OCI-LY1 (cell line): ENCODE measurements at regions not wholly inside any gene's neighbourhood (a gene's known extent, or its start where the extent isn't known, plus 50 kb on each side); places are given as distances from the start of the nearest gene placed in this dataset.

ENCODE experiments used
- H2AFZ ChIP-seq: fragments of 200-600 bp; sonication (generic), shearing (Covaris generic); 2 replicates; pipeline ENCODE4 v1.6.0; 2014; ENCODE audit warnings: antibody characterized with exemption, mild to moderate bottlenecking, low read length
- H3F3A ChIP-seq: fragments of 200-600 bp; sonication (generic), shearing (Covaris generic); 2 replicates; pipeline ENCODE4 v1.6.0; 2014; ENCODE audit warnings: mild to moderate bottlenecking, antibody characterized with exemption, low read length, moderate library complexity; ENCODE audit not compliant: insufficient read depth
- H3K27ac ChIP-seq: fragments of 200-600 bp; sonication (generic); 2 replicates; pipeline ENCODE4 v1.5.1; 2014; ENCODE audit warnings: low read length, mixed run types, mild to moderate bottlenecking, low read depth; ENCODE audit not compliant: poor library complexity, severe bottlenecking
- H3K27me3 ChIP-seq: fragments of 200-600 bp; sonication (generic); 2 replicates; pipeline ENCODE4 v1.6.0; 2014; ENCODE audit warnings: antibody characterized with exemption, mild to moderate bottlenecking, low read length, moderate library complexity; ENCODE audit not compliant: insufficient read depth
- H3K36me3 ChIP-seq: fragments of 200-600 bp; sonication (generic); 2 replicates; pipeline ENCODE4 v1.6.1; 2014; ENCODE audit warnings: mild to moderate bottlenecking, antibody characterized with exemption, low read length, moderate library complexity, mixed read lengths; ENCODE audit not compliant: insufficient read depth
- H3K4me1 ChIP-seq: fragments of 200-600 bp; sonication (generic); 2 replicates; pipeline ENCODE4 v1.5.1; 2014; ENCODE audit warnings: mild to moderate bottlenecking, low read length, moderate library complexity; ENCODE audit not compliant: insufficient read depth, severe bottlenecking
- H3K4me2 ChIP-seq: fragments of 200-600 bp; sonication (generic), shearing (Covaris generic); 2 replicates; pipeline ENCODE4 v1.6.1; 2014; ENCODE audit warnings: low read length
- H3K4me3 ChIP-seq: fragments of 200-600 bp; sonication (generic); 2 replicates; pipeline ENCODE4 v1.5.1; 2014; ENCODE audit warnings: low read length, low read depth, mild to moderate bottlenecking, mixed read lengths; ENCODE audit not compliant: poor library complexity, severe bottlenecking
- H3K79me2 ChIP-seq: fragments of 200-600 bp; shearing (Covaris generic); 2 replicates; pipeline ENCODE4 v1.6.1; 2016; ENCODE audit warnings: mixed run types, low read length, mixed read lengths; ENCODE audit not compliant: insufficient read depth
- H3K9ac ChIP-seq: fragments of 200-600 bp; sonication (generic), shearing (Covaris generic); 2 replicates; pipeline ENCODE4 v1.6.1; 2014; ENCODE audit warnings: mild to moderate bottlenecking, low read length, mixed read lengths
- H3K9me2 ChIP-seq: fragments of 200-600 bp; sonication (generic), shearing (Covaris generic); 2 replicates; pipeline ENCODE4 v1.6.1; 2014; ENCODE audit warnings: low read depth, mild to moderate bottlenecking, low read length, mixed read lengths
- H3K9me3 ChIP-seq: fragments of 200-600 bp; shearing (Covaris generic); 2 replicates; pipeline ENCODE4 v1.6.1; 2014; ENCODE audit warnings: low read length, mixed read lengths
- H4K20me1 ChIP-seq: fragments of 200-600 bp; sonication (generic), shearing (Covaris generic); 2 replicates; pipeline ENCODE4 v1.6.0; 2016; ENCODE audit warnings: mild to moderate bottlenecking, low read length; ENCODE audit not compliant: insufficient read depth
- CTCF ChIP-seq: fragments of 200-600 bp; sonication (generic), shearing (Covaris generic); IDR thresholded peaks from 2 replicates; pipeline ENCODE4 v1.5.1; 2017; ENCODE audit warnings: mild to moderate bottlenecking, antibody characterized with exemption, low read length, moderate library complexity, mixed read lengths
- EZH2 ChIP-seq: fragments of 200-600 bp; sonication (generic), shearing (Covaris generic); IDR thresholded peaks from 2 replicates; pipeline ENCODE4 v1.8.0; 2017; ENCODE audit warnings: borderline replicate concordance, mixed run types, mild to moderate bottlenecking, antibody characterized with exemption, low read length, moderate library complexity, mixed read lengths

- Histone ChIP-seq H3K4me3 (no peak overlapping the region), H3K27ac (no peak overlapping the region), H3K36me3 (no peaks in the 10 kb centered on the region), H3K79me2 (no peaks in the 10 kb centered on the region), H3K9me2 (no peaks in the 10 kb centered on the region; the same call in 1 of the 2 replicates), H3F3A (no peaks in the 10 kb centered on the region), H4K20me1 (no peaks in the 10 kb centered on the region), H3K9ac (no peak overlapping the region), H3K27me3 (no peaks in the 10 kb centered on the region), H3K4me2 (no peak overlapping the region), H3K4me1 (no peaks in the 10 kb centered on the region), H3K9me3 (no peaks in the 10 kb centered on the region), H2AFZ (no peak overlapping the region)
- TF ChIP-seq EZH2 (no peak), CTCF (no peak)
Observed at GRCh38 chr2:116264872-116265271, 1549.6 kb upstream of the DDX18 start.

GRCh38 chr2:116269040-116269439, 1545.5 kb upstream of the DDX18 start:
- H4K20me1 ChIP-seq, result no peaks in the 10 kb centered on the region
- H3K4me3 ChIP-seq, result no peak overlapping the region
- no peak for TF ChIP-seq EZH2
- no peak for TF ChIP-seq CTCF
- no peaks in the 10 kb centered on the region for H3K79me2 ChIP-seq
- no peak overlapping the region for H2AFZ ChIP-seq
- H3K27me3 ChIP-seq, result no peaks in the 10 kb centered on the region
- no peak overlapping the region for H3K9ac ChIP-seq
- no peaks in the 10 kb centered on the region for H3K9me3 ChIP-seq
- H3F3A ChIP-seq, result no peaks in the 10 kb centered on the region
- H3K27ac ChIP-seq, result no peak overlapping the region
- H3K9me2 ChIP-seq, result no peaks in the 10 kb centered on the region; the same call in 1 of the 2 replicates
- no peaks in the 10 kb centered on the region for H3K36me3 ChIP-seq
- H3K4me2 ChIP-seq, result no peak overlapping the region
- H3K4me1 ChIP-seq, result no peaks in the 10 kb centered on the region

- Histone ChIP-seq H4K20me1 (no peaks in the 10 kb centered on the region), H3K9me3 (no peaks in the 10 kb centered on the region), H3K9me2 (no peaks in the 10 kb centered on the region), H3F3A (no peaks in the 10 kb centered on the region), H2AFZ (no peak overlapping the region), H3K79me2 (no peaks in the 10 kb centered on the region), H3K4me2 (no peak overlapping the region), H3K27me3 (no peaks in the 10 kb centered on the region), H3K4me1 (no peaks in the 10 kb centered on the region), H3K27ac (no peak overlapping the region), H3K4me3 (no peak overlapping the region), H3K9ac (no peak overlapping the region), H3K36me3 (no peaks in the 10 kb centered on the region)
- TF ChIP-seq CTCF (no peak), EZH2 (no peak)
Observed at GRCh38 chr2:116304328-116304727, 1510.2 kb upstream of the DDX18 start.
